ENCODE measurements at regions not wholly inside any gene's neighbourhood (a gene's known extent, or its start where the extent isn't known, plus 50 kb on each side); places are given as distances from the start of the nearest gene placed in this dataset.
"Not testable (repeated sequence)": the region's sequence is repeated elsewhere in the genome, so short reads cannot be mapped to it uniquely, and the experiment has no call there.

GRCh38 chrX:118271775-118272174, 74.1 kb upstream of the WDR44 start:
- H3K4me1 Mint-ChIP-seq: no peaks in the 10 kb centered on the region
- no peak for DNase-seq (ENCODE audit: low spot score in 2 of 2)
- H3K4me3 Mint-ChIP-seq: no peak overlapping the region
- H3K27ac Mint-ChIP-seq: no peak overlapping the region
- H3K9me3 Mint-ChIP-seq: no peaks in the 10 kb centered on the region
- H3K36me3 Mint-ChIP-seq: no peaks in the 10 kb centered on the region
- no peak for ATAC-seq

- Mint-ChIP-seq H3K4me1 (no peaks in the 10 kb centered on the region), H3K4me3 (no peak overlapping the region), H3K9me3 (no peaks in the 10 kb centered on the region), H3K27ac (no peak overlapping the region), H3K36me3 (no peaks in the 10 kb centered on the region)
- DNase-seq (ENCODE audit: low spot score in 2 of 2) (no peak), ATAC-seq (no peak)
Measured at GRCh38 chrX:118272242-118272641, 73.7 kb upstream of the WDR44 start.

- ATAC-seq (no peak), DNase-seq (ENCODE audit: low spot score in 2 of 2) (no peak)
- H3K4me1 Mint-ChIP-seq: no peaks in the 10 kb centered on the region
- no peak overlapping the region for H3K4me3 Mint-ChIP-seq
- H3K36me3 Mint-ChIP-seq: no peaks in the 10 kb centered on the region
- H3K27ac Mint-ChIP-seq: no peak overlapping the region
- no peaks in the 10 kb centered on the region for H3K9me3 Mint-ChIP-seq
Measured at GRCh38 chrX:118286066-118286762, 59.7 kb upstream of the WDR44 start.

GRCh38 chrX:118295818-118296217, 50.1 kb upstream of the WDR44 start:
- not testable (repeated sequence) for H3K36me3 Mint-ChIP-seq; H3K9me3 Mint-ChIP-seq; H3K27ac Mint-ChIP-seq; DNase-seq (ENCODE audit: low spot score in 2 of 2); ATAC-seq; H3K4me3 Mint-ChIP-seq; H3K4me1 Mint-ChIP-seq

Data from stimulated activated effector memory CD8-positive, alpha-beta T cell treated with anti-CD3 and anti-CD28 coated beads, Interleukin-12 subunit alpha, Interleukin-12 subunit beta, amount 100 ng/mL, for 72 hours (primary cell).